HCT116 (cell line): ENCODE measurements at regions not wholly inside any gene's neighbourhood (a gene's known extent, or its start where the extent isn't known, plus 50 kb on each side); places are given as distances from the start of the nearest gene placed in this dataset.
A peak's percentile ranks its signal among the peaks of the same experiment; 100 is the strongest.

Source experiments
- ATAC-seq: fragments of 200-7000 bp; cut with Tn5 transposase; 2 replicates; pipeline ENCODE4 v1.9.1; 2020; ENCODE audit warnings: mild to moderate bottlenecking, moderate library complexity
- BruUV-seq: library from RNA; stranded (reverse); fragments of 400-500 nt; replicated peaks from 2 replicates; lab custom pipeline; 2021; lab: Mats Ljungman, UMichigan
- CTCF ChIA-PET: fragments of 300-600 bp; sonication (Branson Sonifier 250); formaldehyde crosslinking; loops from one replicate; lab custom pipeline; 2021; ENCODE audit warnings: antibody characterized with exemption; lab: Charles Lee
- POLR2A ChIA-PET: fragments of 300-600, 350-600 bp; sonication (Branson Sonifier 250); formaldehyde crosslinking; loops from one replicate; lab custom pipeline; 2021; ENCODE audit warnings: antibody characterized with exemption; lab: Charles Lee
- RAD21 ChIA-PET, 2 experiments: fragments of 300-600 bp; sonication (Branson Sonifier 250); formaldehyde crosslinking; loops; one replicate each; lab custom pipeline; 2023; ENCODE audit warnings: low total read pairs in 2 of 2; ENCODE audit not compliant: uncharacterized antibody in 2 of 2, unreplicated experiment in 2 of 2, low non-redundant PET in 1 of 2; lab: Charles Lee
- DNase-seq: peaks from one replicate; pipeline ENCODE4 v3.0.0-alpha.2; 2010; ENCODE audit warnings: low read depth, low spot score
- H2AFZ ChIP-seq: fragments of 200-600 bp; shearing (Covaris generic), sonication (generic); 2 replicates; pipeline ENCODE4 v1.6.1; 2017; ENCODE audit warnings: low read depth, mixed run types, mixed read lengths, antibody characterized with exemption, low read length; ENCODE audit not compliant: poor library complexity, severe bottlenecking
- H3K27ac ChIP-seq: 2 replicates; pipeline ENCODE4 v1.5.1; 2012; ENCODE audit warnings: low read depth, low read length
- H3K27me3 ChIP-seq: fragments of 200-600 bp; sonication (generic); 2 replicates; pipeline ENCODE4 v1.6.1; 2016; ENCODE audit warnings: mixed run types, low read length, mixed read lengths; ENCODE audit not compliant: insufficient read depth
- H3K36me3 ChIP-seq, 2 experiments: fragments of 200-500 bp in 1 of 2; fragments of 200-600 bp in 1 of 2; sonication (Bioruptor generic) in 1 of 2; sonication (generic) in 1 of 2; 2 replicates each; pipeline versions ENCODE4 v1.5.1 to v1.6.1; 2014 to 2016; ENCODE audit warnings: low read length in 2 of 2, inconsistent platforms in 1 of 2, mixed read lengths in 1 of 2, mixed run types in 1 of 2; ENCODE audit not compliant: insufficient read depth in 2 of 2, control insufficient read depth in 1 of 2
- H3K4me1 ChIP-seq, 2 experiments: fragments of 200-600 bp in 1 of 2; sonication (generic) in 1 of 2; 2 replicates each; pipeline versions ENCODE4 v1.5.1 to v1.6.1; 2012 to 2017; ENCODE audit warnings: low read length in 2 of 2, inconsistent platforms in 1 of 2, mild to moderate bottlenecking in 1 of 2, mixed read lengths in 1 of 2, mixed run types in 1 of 2, moderate library complexity in 1 of 2; ENCODE audit not compliant: insufficient read depth in 2 of 2, control insufficient read depth in 1 of 2
- H3K4me2 ChIP-seq: fragments of 200-600 bp; sonication (generic); 2 replicates; pipeline ENCODE4 v1.6.1; 2017; ENCODE audit warnings: mixed run types, low read length, mixed read lengths
- H3K4me3 ChIP-seq, 2 experiments: fragments of 200-600 bp in 1 of 2; sonication (generic) in 1 of 2; replicated peaks in 1 of 2; 2 replicates each; pipeline ENCODE4 v1.5.1; 2011 to 2016; ENCODE audit warnings: low read length in 2 of 2, control low read depth in 1 of 2, low read depth in 1 of 2, mild to moderate bottlenecking in 1 of 2, mixed read lengths in 1 of 2, mixed run types in 1 of 2
- H3K79me2 ChIP-seq: fragments of 200-600 bp; sonication (generic); 2 replicates; pipeline ENCODE4 v1.6.1; 2017; ENCODE audit warnings: mild to moderate bottlenecking, mixed run types, low read length, moderate library complexity, mixed read lengths; ENCODE audit not compliant: insufficient read depth
- H3K9ac ChIP-seq: fragments of 200-600 bp; sonication (generic); 2 replicates; pipeline ENCODE4 v1.6.1; 2016; ENCODE audit warnings: low read length, mixed read lengths
- H3K9me2 ChIP-seq: fragments of 200-600 bp; sonication (generic), shearing (Covaris generic); 2 replicates; pipeline ENCODE4 v1.6.1; 2017; ENCODE audit warnings: mixed run types, mild to moderate bottlenecking, moderate library complexity; ENCODE audit not compliant: insufficient read depth
- H3K9me3 ChIP-seq, 2 experiments: fragments of 200-500 bp in 1 of 2; fragments of 200-600 bp in 1 of 2; sonication (Bioruptor generic) in 1 of 2; sonication (generic) in 1 of 2; 2 replicates each; pipeline ENCODE4 v1.6.1; 2014 to 2017; ENCODE audit warnings: low read length in 2 of 2, mixed read lengths in 2 of 2, inconsistent platforms in 1 of 2, low read depth in 1 of 2, mild to moderate bottlenecking in 1 of 2, mixed run types in 1 of 2, moderate library complexity in 1 of 2; ENCODE audit not compliant: control insufficient read depth in 1 of 2, insufficient read depth in 1 of 2
- H4K20me1 ChIP-seq: fragments of 200-600 bp; sonication (generic), shearing (Covaris generic); 2 replicates; pipeline ENCODE4 v1.6.1; 2017; ENCODE audit warnings: mixed run types, mild to moderate bottlenecking, moderate library complexity; ENCODE audit not compliant: insufficient read depth
- CBX3 ChIP-seq: IDR thresholded peaks from 2 replicates; pipeline ENCODE4 v1.6.1; 2012; ENCODE audit warnings: low read depth
- CEBPB ChIP-seq: IDR thresholded peaks from 2 replicates; pipeline ENCODE4 v1.6.1; 2012; ENCODE audit warnings: low read depth
- EZH2 ChIP-seq: fragments of 200-600 bp; sonication (generic); IDR thresholded peaks from 2 replicates; pipeline ENCODE4 v1.6.1; 2017; ENCODE audit warnings: antibody characterized with exemption, mixed run types
- EZH2phosphoT487 ChIP-seq: fragments of 200-600 bp; IDR thresholded peaks from 2 replicates; pipeline ENCODE4 v1.6.1; 2018; ENCODE audit warnings: antibody characterized with exemption, borderline replicate concordance
- FOSL1 ChIP-seq: IDR thresholded peaks from 2 replicates; pipeline ENCODE4 v1.6.1; 2012; ENCODE audit warnings: low read depth
- POLR2AphosphoS5 ChIP-seq: IDR thresholded peaks from 2 replicates; pipeline ENCODE4 v1.6.1; 2011; ENCODE audit warnings: mild to moderate bottlenecking, low read depth, low read length, moderate library complexity
- REST ChIP-seq: IDR thresholded peaks from 2 replicates; pipeline ENCODE4 v1.6.1; 2012; ENCODE audit warnings: low read depth
- SP1 ChIP-seq: IDR thresholded peaks from 2 replicates; pipeline ENCODE4 v1.6.1; 2012; ENCODE audit warnings: low read depth
- TCF7L2 ChIP-seq: IDR thresholded peaks from 2 replicates; pipeline ENCODE4 v1.7.0; 2011; ENCODE audit warnings: borderline replicate concordance, inconsistent platforms; ENCODE audit not compliant: insufficient read depth, insufficient read length; ENCODE audit errors: extremely low read depth
- YY1 ChIP-seq: IDR thresholded peaks from 2 replicates; pipeline ENCODE4 v1.6.1; 2011; ENCODE audit warnings: low read length, low read depth, moderate library complexity, mild to moderate bottlenecking; ENCODE audit not compliant: insufficient replicate concordance; ENCODE audit errors: extremely low read depth
- ZNF274 ChIP-seq: fragments of 200-500 bp; sonication (Bioruptor generic); IDR thresholded peaks from 2 replicates; pipeline ENCODE4 v1.6.1; 2014; ENCODE audit warnings: mild to moderate bottlenecking, low read depth, low read length, inconsistent platforms
- intact Hi-C: fragments of 100-400 bp; cut with micrococcal nuclease; formaldehyde crosslinking; loops from 2 replicates; pipeline ENCODE4 v1.10.0; 2022

- no peaks in the 10 kb centered on the region for H3K9me3 ChIP-seq
- no peak overlapping the region for H3K9ac ChIP-seq
- no peaks in the 10 kb centered on the region for H3K36me3 ChIP-seq
- TF ChIP-seq EZH2 (no peak), TCF7L2 (no peak), FOSL1 (peak; percentile 22; the same call in 1 of the 2 replicates)
- ChIA-PET RAD21 (no interaction called here), POLR2A (no interaction called here), CTCF (no interaction called here)
- DNase-seq = peak; percentile 21
- no peaks in the 10 kb centered on the region for H3K27me3 ChIP-seq
- no peak overlapping the region for H3K4me3 ChIP-seq
- ATAC-seq = peak; percentile 85
- no peaks in the 10 kb centered on the region for H3K79me2 ChIP-seq
- H3K9me2 ChIP-seq = peaks cover 3% of the 10 kb centered on the region; the same call in 1 of the 2 replicates
- H4K20me1 ChIP-seq = no peaks in the 10 kb centered on the region
- peak overlapping the region; percentile 32 for H2AFZ ChIP-seq
- H3K4me2 ChIP-seq = peak overlapping the region; percentile 51
- intact Hi-C loops = no loop called here
- no TSS peak for BruUV-seq
- H3K27ac ChIP-seq = no peak overlapping the region
- H3K4me1 ChIP-seq = peaks cover 15 to 28% of the 10 kb centered on the region in 2 experiments
Observed at GRCh38 chr6:166877906-166878305, 78.4 kb downstream of the RNASET2 start.

DNA sequence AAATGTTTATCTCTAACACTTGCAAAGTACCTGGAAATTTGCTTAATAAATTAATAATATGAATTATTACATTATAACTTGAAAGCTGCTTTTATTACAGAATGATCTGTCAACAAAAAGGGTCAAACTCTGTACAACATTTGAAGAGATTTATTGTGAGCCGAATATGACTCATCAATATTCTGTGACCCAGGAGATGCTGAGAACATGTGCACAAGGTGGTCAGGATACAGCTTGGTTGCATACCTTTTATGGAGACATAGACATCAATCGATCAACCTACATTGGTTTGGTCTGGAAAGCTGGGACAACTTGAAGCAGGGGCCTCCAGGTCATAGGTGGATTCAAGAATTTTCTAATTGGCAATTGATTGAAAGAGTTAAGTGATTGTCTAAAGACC, 79.0 kb downstream of the RNASET2 start:
- Histone ChIP-seq H3K4me1 (peaks cover 15 to 28% of the 10 kb centered on the region in 2 experiments), H3K79me2 (no peaks in the 10 kb centered on the region), H3K9ac (no peak overlapping the region), H3K27ac (no peak overlapping the region), H3K36me3 (no peaks in the 10 kb centered on the region), H3K4me2 (peak overlapping the region; percentile 51), H3K4me3 (no peak overlapping the region), H3K9me2 (peaks cover 3% of the 10 kb centered on the region; the same call in 1 of the 2 replicates), H2AFZ (no peak overlapping the region), H3K9me3 (no peaks in the 10 kb centered on the region), H3K27me3 (no peaks in the 10 kb centered on the region), H4K20me1 (no peaks in the 10 kb centered on the region)
- no peak for DNase-seq
- intact Hi-C loops = no loop called here
- POLR2A ChIA-PET = no interaction called here
- peak; percentile 54 for ATAC-seq
- CTCF ChIA-PET = no interaction called here
- RAD21 ChIA-PET = no interaction called here
- no TSS peak for BruUV-seq
- TF ChIP-seq SP1 (no peak), POLR2AphosphoS5 (no peak), CBX3 (no peak), YY1 (no peak), EZH2phosphoT487 (no peak), REST (no peak), CEBPB (no peak), ZNF274 (no peak)
